MM.1S (cell line): ENCODE measurements at regions not wholly inside any gene's neighbourhood (a gene's known extent, or its start where the extent isn't known, plus 50 kb on each side); places are given as distances from the start of the nearest gene placed in this dataset.

Experiments used
- DNase-seq: peaks from one replicate; pipeline ENCODE4 v3.0.0-alpha.2; 2015
- H2AFZ ChIP-seq: fragments of 300-600 bp; sonication (generic); 2 replicates; pipeline ENCODE4 v1.6.0; 2016; ENCODE audit warnings: antibody characterized with exemption, low read length
- H3F3A ChIP-seq: fragments of 300-600 bp; sonication (generic); 2 replicates; pipeline ENCODE4 v1.6.1; 2016; ENCODE audit warnings: mild to moderate bottlenecking, antibody characterized with exemption, low read length, moderate library complexity, mixed read lengths; ENCODE audit not compliant: insufficient read depth
- H3K27ac ChIP-seq: fragments of 300-600 bp; sonication (generic); 2 replicates; pipeline ENCODE4 v1.5.1; 2016; ENCODE audit warnings: mild to moderate bottlenecking, low read length
- H3K27me3 ChIP-seq: fragments of 300-600 bp; sonication (generic); replicated peaks from 2 replicates; pipeline ENCODE4 v1.6.0; 2016; ENCODE audit warnings: low read length; ENCODE audit not compliant: insufficient read depth
- H3K36me3 ChIP-seq: fragments of 300-600 bp; sonication (generic); replicated peaks from 2 replicates; pipeline ENCODE4 v1.6.1; 2016; ENCODE audit warnings: mild to moderate bottlenecking, low read length, mixed read lengths; ENCODE audit not compliant: insufficient read depth
- H3K4me1 ChIP-seq: fragments of 300-600 bp; sonication (generic); 2 replicates; pipeline ENCODE4 v1.6.1; 2016; ENCODE audit warnings: low read length, mixed read lengths
- H3K4me2 ChIP-seq: fragments of 300-600 bp; sonication (generic); 2 replicates; pipeline ENCODE4 v1.6.0; 2016; ENCODE audit warnings: low read depth, low read length
- H3K4me3 ChIP-seq: fragments of 300-600 bp; sonication (generic); 2 replicates; pipeline ENCODE4 v1.5.1; 2016; ENCODE audit warnings: low read length, mixed read lengths
- H3K79me2 ChIP-seq: fragments of 300-600 bp; sonication (generic); 2 replicates; pipeline ENCODE4 v1.6.1; 2016; ENCODE audit warnings: mixed run types, low read length, mixed read lengths
- H3K9ac ChIP-seq: fragments of 300-600 bp; sonication (generic); 2 replicates; pipeline ENCODE4 v1.6.1; 2016; ENCODE audit warnings: low read length, mixed read lengths
- H3K9me2 ChIP-seq: fragments of 300-600 bp; sonication (generic); replicated peaks from 2 replicates; pipeline ENCODE4 v1.6.1; 2016; ENCODE audit warnings: mild to moderate bottlenecking, low read length, mixed read lengths; ENCODE audit not compliant: insufficient read depth
- H3K9me3 ChIP-seq: fragments of 300-600 bp; sonication (generic); replicated peaks from 2 replicates; pipeline ENCODE4 v1.6.1; 2016; ENCODE audit warnings: mild to moderate bottlenecking, low read length, mixed read lengths; ENCODE audit not compliant: insufficient read depth
- H4K20me1 ChIP-seq: fragments of 300-600 bp; sonication (generic); 2 replicates; pipeline ENCODE4 v1.6.1; 2016; ENCODE audit warnings: mild to moderate bottlenecking, low read length, moderate library complexity, mixed read lengths; ENCODE audit not compliant: insufficient read depth
- EZH2 ChIP-seq: fragments of 300-600 bp; sonication (generic); optimal IDR thresholded peaks from 2 replicates; pipeline ENCODE3; 2017; ENCODE audit warnings: low read depth, mild to moderate bottlenecking, antibody characterized with exemption, low read length, mixed read lengths
- EZH2phosphoT487 ChIP-seq: fragments of 300-600 bp; sonication (generic); IDR thresholded peaks from 2 replicates; pipeline ENCODE4 v1.6.1; 2018; ENCODE audit warnings: antibody characterized with exemption, low read length
- TF ChIP-seq, protein P1 (sequence below): fragments of 300-600 bp; sonication (generic); IDR thresholded peaks from 2 replicates; pipeline ENCODE4 v1.5.1; 2016; ENCODE audit warnings: antibody characterized with exemption, low read length, mixed read lengths

GRCh38 chr1:234906654-234907053 is 222.0 kb downstream of the TOMM20 start:
- Histone ChIP-seq H2AFZ (no peak overlapping the region), H3K4me2 (no peak overlapping the region), H3K27ac (no peak overlapping the region), H3K9me3 (no peaks in the 10 kb centered on the region), H3K36me3 (no peaks in the 10 kb centered on the region), H3K79me2 (no peaks in the 10 kb centered on the region), H3K4me1 (no peaks in the 10 kb centered on the region), H3K27me3 (no peaks in the 10 kb centered on the region), H3K9me2 (no peaks in the 10 kb centered on the region), H3K4me3 (no peak overlapping the region), H4K20me1 (no peaks in the 10 kb centered on the region), H3K9ac (no peak overlapping the region), H3F3A (no peaks in the 10 kb centered on the region)
- TF ChIP-seq, protein P1, sequence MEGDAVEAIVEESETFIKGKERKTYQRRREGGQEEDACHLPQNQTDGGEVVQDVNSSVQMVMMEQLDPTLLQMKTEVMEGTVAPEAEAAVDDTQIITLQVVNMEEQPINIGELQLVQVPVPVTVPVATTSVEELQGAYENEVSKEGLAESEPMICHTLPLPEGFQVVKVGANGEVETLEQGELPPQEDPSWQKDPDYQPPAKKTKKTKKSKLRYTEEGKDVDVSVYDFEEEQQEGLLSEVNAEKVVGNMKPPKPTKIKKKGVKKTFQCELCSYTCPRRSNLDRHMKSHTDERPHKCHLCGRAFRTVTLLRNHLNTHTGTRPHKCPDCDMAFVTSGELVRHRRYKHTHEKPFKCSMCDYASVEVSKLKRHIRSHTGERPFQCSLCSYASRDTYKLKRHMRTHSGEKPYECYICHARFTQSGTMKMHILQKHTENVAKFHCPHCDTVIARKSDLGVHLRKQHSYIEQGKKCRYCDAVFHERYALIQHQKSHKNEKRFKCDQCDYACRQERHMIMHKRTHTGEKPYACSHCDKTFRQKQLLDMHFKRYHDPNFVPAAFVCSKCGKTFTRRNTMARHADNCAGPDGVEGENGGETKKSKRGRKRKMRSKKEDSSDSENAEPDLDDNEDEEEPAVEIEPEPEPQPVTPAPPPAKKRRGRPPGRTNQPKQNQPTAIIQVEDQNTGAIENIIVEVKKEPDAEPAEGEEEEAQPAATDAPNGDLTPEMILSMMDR, result no peak
- no peak for TF ChIP-seq EZH2
- TF ChIP-seq EZH2phosphoT487, result no peak
- DNase-seq, result no peak

- Histone ChIP-seq H3K9me3 (no peaks in the 10 kb centered on the region), H4K20me1 (no peaks in the 10 kb centered on the region), H3F3A (no peaks in the 10 kb centered on the region), H2AFZ (no peak overlapping the region), H3K9me2 (no peaks in the 10 kb centered on the region), H3K79me2 (no peaks in the 10 kb centered on the region), H3K4me3 (no peak overlapping the region), H3K4me1 (no peaks in the 10 kb centered on the region), H3K27me3 (no peaks in the 10 kb centered on the region), H3K4me2 (no peak overlapping the region), H3K9ac (no peak overlapping the region), H3K36me3 (no peaks in the 10 kb centered on the region), H3K27ac (no peak overlapping the region)
- DNase-seq, result no peak
- TF ChIP-seq EZH2phosphoT487 (no peak), EZH2 (no peak)
- TF ChIP-seq, protein P1, result no peak
Measured at GRCh38 chr1:234902774-234903547, 225.7 kb downstream of the TOMM20 start.

DNA sequence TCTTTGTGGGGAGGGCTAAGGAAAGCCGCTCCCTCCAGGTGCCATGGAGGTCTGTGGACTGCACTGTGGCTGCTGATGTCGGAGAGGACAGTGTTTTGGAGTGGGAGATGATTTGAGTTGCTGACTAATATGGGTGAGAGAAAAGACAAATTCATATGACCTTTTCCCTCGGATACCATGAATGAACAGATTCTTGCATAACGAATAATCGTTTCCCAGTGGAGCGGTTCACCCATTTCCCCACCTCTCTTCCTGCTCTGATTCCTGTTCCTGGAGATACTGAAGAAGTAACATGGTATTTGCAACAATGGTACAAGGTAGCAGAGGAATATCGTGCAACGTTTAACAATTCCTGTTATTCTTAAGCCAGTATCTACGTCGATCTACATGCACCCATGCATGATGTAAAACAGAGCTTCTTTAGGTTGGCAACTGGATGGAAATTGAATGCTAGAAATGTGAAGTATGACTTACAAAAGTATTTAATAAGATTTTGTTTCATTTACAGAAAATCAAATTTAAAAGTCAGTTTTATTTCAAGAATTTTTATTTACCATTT is 227.1 kb downstream of the TOMM20 start:
- H3K9ac ChIP-seq, result no peak overlapping the region
- no peak overlapping the region for H3K4me3 ChIP-seq
- no peak overlapping the region for H3K4me2 ChIP-seq
- no peak overlapping the region for H2AFZ ChIP-seq
- H3K9me2 ChIP-seq, result no peaks in the 10 kb centered on the region
- no peak for DNase-seq
- H3K9me3 ChIP-seq, result no peaks in the 10 kb centered on the region
- H3K4me1 ChIP-seq, result no peaks in the 10 kb centered on the region
- TF ChIP-seq EZH2phosphoT487 (no peak), EZH2 (no peak)
- TF ChIP-seq, protein P1, result no peak
- no peaks in the 10 kb centered on the region for H3K36me3 ChIP-seq
- H3K27ac ChIP-seq, result no peak overlapping the region
- H3F3A ChIP-seq, result no peaks in the 10 kb centered on the region
- no peaks in the 10 kb centered on the region for H4K20me1 ChIP-seq
- H3K27me3 ChIP-seq, result no peaks in the 10 kb centered on the region
- H3K79me2 ChIP-seq, result no peaks in the 10 kb centered on the region
